G401.6 (cell line): ENCODE measurements at regions not wholly inside any gene's neighbourhood (a gene's known extent, or its start where the extent isn't known, plus 50 kb on each side); places are given as distances from the start of the nearest gene placed in this dataset.

ENCODE experiments used
- FAIRE-seq: peaks from 2 replicates; lab custom pipeline; 2012; peaks lifted over from hg19 to GRCh38; lab: Jason Lieb, UNC

GRCh38 chr12:22740656-22741355 lies 115.8 kb downstream of the ETNK1 start:
- no peak for FAIRE-seq

- FAIRE-seq = no peak
These were observed 118.7 kb downstream of the ETNK1 start for GRCh38 chr12:22743700-22744099.

GRCh38 chr12:22744197-22744596 lies 119.2 kb downstream of the ETNK1 start:
- no peak for FAIRE-seq

GRCh38 chr12:22746720-22747119 lies 121.7 kb downstream of the ETNK1 start:
- FAIRE-seq = no peak

GRCh38 chr12:22755629-22756028 lies 130.7 kb downstream of the ETNK1 start:
- no peak for FAIRE-seq

- no peak for FAIRE-seq
These were observed 135.1 kb downstream of the ETNK1 start for GRCh38 chr12:22759769-22760674.

GRCh38 chr12:22765421-22766130 lies 140.6 kb downstream of the ETNK1 start:
- FAIRE-seq = no peak

GRCh38 chr12:22766911-22767420 lies 142.0 kb downstream of the ETNK1 start:
- no peak for FAIRE-seq

GRCh38 chr12:22781339-22781738 lies 156.4 kb downstream of the ETNK1 start:
- no peak for FAIRE-seq

GRCh38 chr12:22787557-22787956 lies 162.6 kb downstream of the ETNK1 start:
- FAIRE-seq = no peak

GRCh38 chr12:22788913-22789312 lies 163.9 kb downstream of the ETNK1 start:
- FAIRE-seq = no peak

GRCh38 chr12:22792138-22792537 lies 167.2 kb downstream of the ETNK1 start:
- no peak for FAIRE-seq

- no peak for FAIRE-seq
These were observed 169.0 kb downstream of the ETNK1 start for GRCh38 chr12:22794017-22794416.

- FAIRE-seq = no peak
These were observed 172.1 kb downstream of the ETNK1 start for GRCh38 chr12:22796941-22797630.

- no peak for FAIRE-seq
These were observed 172.7 kb downstream of the ETNK1 start for GRCh38 chr12:22797701-22798100.

GRCh38 chr12:22798116-22798515 lies 173.1 kb downstream of the ETNK1 start:
- FAIRE-seq = no peak

GRCh38 chr12:22799503-22799902 lies 174.5 kb downstream of the ETNK1 start:
- FAIRE-seq = no peak

- no peak for FAIRE-seq
These were observed 175.4 kb downstream of the ETNK1 start for GRCh38 chr12:22800332-22800731.

- no peak for FAIRE-seq
These were observed 178.1 kb downstream of the ETNK1 start for GRCh38 chr12:22802883-22803630.

- FAIRE-seq = no peak
These were observed 178.8 kb downstream of the ETNK1 start for GRCh38 chr12:22803725-22804124.

- no peak for FAIRE-seq
These were observed 183.9 kb downstream of the ETNK1 start for GRCh38 chr12:22808860-22809259.
